A549 (cell line): ENCODE measurements at regions not wholly inside any gene's neighbourhood (a gene's known extent, or its start where the extent isn't known, plus 50 kb on each side); places are given as distances from the start of the nearest gene placed in this dataset.

ENCODE experiments used
- ATOH8 ChIP-seq: fragments of 250-450 bp; sonication (Bioruptor Pico); IDR thresholded peaks from 2 replicates; pipeline ENCODE4 v1.5.0; 2020; ENCODE audit warnings: low read depth, mild to moderate bottlenecking, moderate library complexity
- BCL3 ChIP-seq: fragments of >200 bp; sonication (Bioruptor Twin); formaldehyde crosslinking; IDR thresholded peaks from 3 replicates; pipeline ENCODE4 v1.6.1; 2016
- POLR2A ChIP-seq: IDR thresholded peaks from 2 replicates; pipeline ENCODE4 v1.6.1; 2012; ENCODE audit warnings: mild to moderate bottlenecking, low read length
- RAD21 ChIP-seq, 2 experiments: fragments of >200 bp in 1 of 2; sonication (Bioruptor Twin) in 1 of 2; formaldehyde crosslinking in 1 of 2; IDR thresholded peaks in 1 of 2; conservative IDR thresholded peaks in 1 of 2; 2 replicates in 1 of 2; 3 replicates in 1 of 2; pipeline ENCODE4 v1.6.1; 2012 to 2018; ENCODE audit warnings: inconsistent platforms in 1 of 2
- SMC3 ChIP-seq: fragments of >200 bp; sonication (Bioruptor Twin); formaldehyde crosslinking; IDR thresholded peaks from 3 replicates; pipeline ENCODE4 v1.6.1; 2018; ENCODE audit warnings: inconsistent platforms
- TF ChIP-seq, protein P1 (sequence below): fragments of >200 bp; sonication (Bioruptor Twin); formaldehyde crosslinking; IDR thresholded peaks from 3 replicates; pipeline ENCODE4 v1.5.1; 2016
- TF ChIP-seq, protein P2 (sequence below): fragments of 200-600 bp; sonication (generic); IDR thresholded peaks from 2 replicates; pipeline ENCODE4 v1.6.1; 2016; ENCODE audit warnings: antibody characterized with exemption, mild to moderate bottlenecking, moderate library complexity

DNA sequence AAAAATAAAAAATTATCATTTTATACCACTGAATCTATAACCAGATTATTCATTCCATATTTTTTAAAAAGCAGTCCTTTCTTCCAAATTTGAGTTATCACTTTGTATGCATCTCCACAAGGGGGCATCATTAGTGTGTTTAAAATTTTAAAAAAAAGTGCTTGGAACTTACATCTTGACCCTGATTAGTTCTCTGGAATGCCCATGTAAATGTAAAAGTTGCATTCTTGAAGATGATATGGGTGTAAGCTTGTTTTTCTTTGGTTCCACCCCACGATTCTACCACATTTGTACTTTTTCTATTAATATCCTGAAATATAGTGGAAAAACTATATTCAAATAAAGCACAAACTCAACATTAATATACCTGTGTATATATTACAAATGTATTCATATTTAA lies 144.9 kb downstream of the ELAPOR2 start:
- TF ChIP-seq, protein P1, sequence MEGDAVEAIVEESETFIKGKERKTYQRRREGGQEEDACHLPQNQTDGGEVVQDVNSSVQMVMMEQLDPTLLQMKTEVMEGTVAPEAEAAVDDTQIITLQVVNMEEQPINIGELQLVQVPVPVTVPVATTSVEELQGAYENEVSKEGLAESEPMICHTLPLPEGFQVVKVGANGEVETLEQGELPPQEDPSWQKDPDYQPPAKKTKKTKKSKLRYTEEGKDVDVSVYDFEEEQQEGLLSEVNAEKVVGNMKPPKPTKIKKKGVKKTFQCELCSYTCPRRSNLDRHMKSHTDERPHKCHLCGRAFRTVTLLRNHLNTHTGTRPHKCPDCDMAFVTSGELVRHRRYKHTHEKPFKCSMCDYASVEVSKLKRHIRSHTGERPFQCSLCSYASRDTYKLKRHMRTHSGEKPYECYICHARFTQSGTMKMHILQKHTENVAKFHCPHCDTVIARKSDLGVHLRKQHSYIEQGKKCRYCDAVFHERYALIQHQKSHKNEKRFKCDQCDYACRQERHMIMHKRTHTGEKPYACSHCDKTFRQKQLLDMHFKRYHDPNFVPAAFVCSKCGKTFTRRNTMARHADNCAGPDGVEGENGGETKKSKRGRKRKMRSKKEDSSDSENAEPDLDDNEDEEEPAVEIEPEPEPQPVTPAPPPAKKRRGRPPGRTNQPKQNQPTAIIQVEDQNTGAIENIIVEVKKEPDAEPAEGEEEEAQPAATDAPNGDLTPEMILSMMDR = peak; percentile 40
- TF ChIP-seq BCL3 (no peak), SMC3 (peak; percentile 28; the same call in 1 of the 3 replicates), POLR2A (no peak), RAD21 (conservative IDR thresholded peaks at IDR 0.05 in 1 of 2, IDR thresholded peaks at IDR 0.05 in 1 of 2) (peak; percentile 18; a peak in 2 of 5 replicates), ATOH8 (CRISPR knock-in tag) (no peak)
- TF ChIP-seq, protein P2, sequence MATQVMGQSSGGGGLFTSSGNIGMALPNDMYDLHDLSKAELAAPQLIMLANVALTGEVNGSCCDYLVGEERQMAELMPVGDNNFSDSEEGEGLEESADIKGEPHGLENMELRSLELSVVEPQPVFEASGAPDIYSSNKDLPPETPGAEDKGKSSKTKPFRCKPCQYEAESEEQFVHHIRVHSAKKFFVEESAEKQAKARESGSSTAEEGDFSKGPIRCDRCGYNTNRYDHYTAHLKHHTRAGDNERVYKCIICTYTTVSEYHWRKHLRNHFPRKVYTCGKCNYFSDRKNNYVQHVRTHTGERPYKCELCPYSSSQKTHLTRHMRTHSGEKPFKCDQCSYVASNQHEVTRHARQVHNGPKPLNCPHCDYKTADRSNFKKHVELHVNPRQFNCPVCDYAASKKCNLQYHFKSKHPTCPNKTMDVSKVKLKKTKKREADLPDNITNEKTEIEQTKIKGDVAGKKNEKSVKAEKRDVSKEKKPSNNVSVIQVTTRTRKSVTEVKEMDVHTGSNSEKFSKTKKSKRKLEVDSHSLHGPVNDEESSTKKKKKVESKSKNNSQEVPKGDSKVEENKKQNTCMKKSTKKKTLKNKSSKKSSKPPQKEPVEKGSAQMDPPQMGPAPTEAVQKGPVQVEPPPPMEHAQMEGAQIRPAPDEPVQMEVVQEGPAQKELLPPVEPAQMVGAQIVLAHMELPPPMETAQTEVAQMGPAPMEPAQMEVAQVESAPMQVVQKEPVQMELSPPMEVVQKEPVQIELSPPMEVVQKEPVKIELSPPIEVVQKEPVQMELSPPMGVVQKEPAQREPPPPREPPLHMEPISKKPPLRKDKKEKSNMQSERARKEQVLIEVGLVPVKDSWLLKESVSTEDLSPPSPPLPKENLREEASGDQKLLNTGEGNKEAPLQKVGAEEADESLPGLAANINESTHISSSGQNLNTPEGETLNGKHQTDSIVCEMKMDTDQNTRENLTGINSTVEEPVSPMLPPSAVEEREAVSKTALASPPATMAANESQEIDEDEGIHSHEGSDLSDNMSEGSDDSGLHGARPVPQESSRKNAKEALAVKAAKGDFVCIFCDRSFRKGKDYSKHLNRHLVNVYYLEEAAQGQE = no peak
